ENCODE measurements at regions not wholly inside any gene's neighbourhood (a gene's known extent, or its start where the extent isn't known, plus 50 kb on each side); places are given as distances from the start of the nearest gene placed in this dataset.
"Not testable (repeated sequence)": the region's sequence is repeated elsewhere in the genome, so short reads cannot be mapped to it uniquely, and the experiment has no call there.

DNA sequence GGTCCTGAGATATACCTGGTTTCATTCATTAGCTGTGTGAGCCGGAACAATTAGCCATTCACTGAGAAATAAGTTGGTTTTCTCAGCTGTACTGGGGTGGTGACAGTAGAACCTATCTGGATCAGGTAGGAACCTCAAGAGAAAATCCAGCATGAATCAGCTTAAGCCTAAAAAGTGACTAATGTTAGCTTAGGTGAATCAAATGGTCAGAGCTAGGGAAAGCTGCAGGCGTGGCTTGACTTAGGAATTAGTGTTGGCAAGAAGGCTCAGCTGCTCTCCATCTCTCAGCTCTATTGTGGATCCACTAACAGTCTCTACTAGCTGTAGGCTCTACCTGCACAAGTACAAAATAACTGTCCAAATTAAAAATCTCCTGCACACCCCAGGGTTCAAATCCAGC, 1025.5 kb downstream of the RAB28 start:
- Histone ChIP-seq H3K9me3 (ENCODE audit: low read length) (no peaks in the 10 kb centered on the region), H3K4me1 (ENCODE audit: insufficient read depth, low read length) (no peaks in the 10 kb centered on the region), H3K27me3 (ENCODE audit: insufficient read depth, low read length) (no peaks in the 10 kb centered on the region), H3K4me3 (ENCODE audit: low read length) (no peak overlapping the region), H3K36me3 (ENCODE audit: insufficient read depth, low read length) (no peaks in the 10 kb centered on the region), H2AFZ (ENCODE audit: low read depth, low read length) (no peak overlapping the region)

DNA sequence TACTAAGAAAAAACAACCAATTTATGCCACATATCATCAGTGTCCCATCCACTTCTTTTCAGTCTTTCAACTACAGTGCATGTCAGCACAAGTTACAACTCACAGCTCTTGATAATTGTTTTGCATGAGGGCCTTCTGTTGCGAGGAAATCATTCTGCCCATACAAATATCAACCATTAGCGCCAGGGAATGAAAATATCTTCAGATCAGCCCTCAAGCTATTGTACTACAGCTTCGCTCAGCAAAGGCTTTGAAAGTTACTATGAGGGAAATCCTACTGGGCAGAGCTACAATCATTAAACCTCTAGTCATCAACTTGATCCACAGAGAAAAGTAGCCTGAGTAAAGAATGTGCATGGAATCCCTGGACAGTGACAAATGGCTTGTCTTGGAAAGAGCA, 1023.6 kb upstream of the HS3ST1 start:
- Histone ChIP-seq H3K36me3 (ENCODE audit: insufficient read depth, low read length) (no peaks in the 10 kb centered on the region), H3K27me3 (ENCODE audit: insufficient read depth, low read length) (no peaks in the 10 kb centered on the region), H2AFZ (ENCODE audit: low read depth, low read length) (no peak overlapping the region), H3K9me3 (ENCODE audit: low read length) (no peaks in the 10 kb centered on the region), H3K4me1 (ENCODE audit: insufficient read depth, low read length) (no peaks in the 10 kb centered on the region), H3K4me3 (ENCODE audit: low read length) (no peak overlapping the region)

DNA sequence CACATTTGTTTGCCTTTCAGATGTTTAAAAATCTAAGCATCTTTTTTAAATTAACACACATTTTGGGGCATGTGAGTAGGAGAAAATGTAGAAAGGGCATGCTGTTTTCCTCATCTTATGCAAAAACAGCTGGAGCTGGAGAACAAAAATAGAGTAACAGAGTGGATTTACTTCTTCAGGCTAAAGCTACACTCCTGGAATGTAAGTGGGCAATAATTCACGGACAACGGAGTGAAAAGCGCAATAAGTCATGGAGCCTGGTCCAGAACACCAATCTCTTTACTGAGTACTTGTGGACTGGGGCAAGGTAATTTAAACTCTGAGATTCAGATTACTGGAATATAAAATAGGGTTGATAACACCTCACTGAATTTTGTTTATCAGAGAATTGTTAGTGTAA, 1018.8 kb upstream of the HS3ST1 start:
- Histone ChIP-seq H2AFZ (ENCODE audit: low read depth, low read length) (no peak overlapping the region), H3K27me3 (ENCODE audit: insufficient read depth, low read length) (no peaks in the 10 kb centered on the region), H3K9me3 (ENCODE audit: low read length) (no peaks in the 10 kb centered on the region), H3K4me1 (ENCODE audit: insufficient read depth, low read length) (no peaks in the 10 kb centered on the region), H3K4me3 (ENCODE audit: low read length) (no peak overlapping the region), H3K36me3 (ENCODE audit: insufficient read depth, low read length) (no peaks in the 10 kb centered on the region)

DNA sequence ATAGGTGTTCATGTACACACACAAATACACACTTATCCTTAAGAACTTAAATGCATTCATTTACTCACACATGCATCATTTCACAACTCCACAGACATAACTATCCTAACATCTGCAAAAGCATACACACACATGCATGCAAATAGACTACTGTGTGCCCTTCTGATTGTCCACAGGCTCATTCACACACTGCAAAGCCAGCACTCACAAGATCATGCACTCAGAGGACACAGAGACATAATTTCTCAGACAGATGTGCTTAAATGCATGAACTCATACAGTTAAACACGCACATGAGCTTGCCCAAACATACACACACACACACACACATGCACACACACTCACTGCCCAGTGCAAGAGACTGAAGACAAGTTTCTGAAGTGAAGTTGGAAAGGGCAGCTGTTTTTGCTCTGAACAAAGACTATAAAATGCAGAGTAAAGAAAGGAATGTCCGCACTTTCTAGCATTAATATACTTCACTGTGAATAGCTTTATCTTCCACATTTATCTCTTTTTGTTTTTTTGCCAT, 1018.0 kb upstream of the HS3ST1 start:
- H3K4me1 ChIP-seq (ENCODE audit: insufficient read depth, low read length): no peaks in the 10 kb centered on the region
- no peak overlapping the region for H2AFZ ChIP-seq (ENCODE audit: low read depth, low read length)
- H3K27me3 ChIP-seq (ENCODE audit: insufficient read depth, low read length): no peaks in the 10 kb centered on the region
- no peaks in the 10 kb centered on the region for H3K9me3 ChIP-seq (ENCODE audit: low read length)
- H3K36me3 ChIP-seq (ENCODE audit: insufficient read depth, low read length): no peaks in the 10 kb centered on the region
- no peak overlapping the region for H3K4me3 ChIP-seq (ENCODE audit: low read length)

DNA sequence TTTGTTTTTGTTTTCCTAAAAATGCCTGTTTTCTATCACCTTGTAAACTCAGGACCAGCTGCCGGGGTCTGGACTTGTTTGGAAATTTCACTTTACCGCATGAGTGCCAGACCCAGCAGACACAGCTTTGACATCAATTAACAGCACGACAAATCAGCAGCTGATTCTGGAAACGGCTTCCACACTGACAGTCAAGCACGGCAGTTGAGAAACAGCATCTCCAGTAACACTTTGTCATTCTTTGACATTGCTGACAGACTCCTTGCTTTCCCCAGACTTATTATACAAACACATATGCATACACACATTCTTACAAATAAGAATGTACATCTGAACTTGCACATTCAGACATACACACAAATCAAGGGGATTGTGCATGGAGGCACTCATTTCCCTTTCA, 1017.6 kb upstream of the HS3ST1 start:
- Histone ChIP-seq H3K4me1 (ENCODE audit: insufficient read depth, low read length) (no peaks in the 10 kb centered on the region), H3K4me3 (ENCODE audit: low read length) (no peak overlapping the region), H3K27me3 (ENCODE audit: insufficient read depth, low read length) (no peaks in the 10 kb centered on the region), H3K9me3 (ENCODE audit: low read length) (no peaks in the 10 kb centered on the region), H2AFZ (ENCODE audit: low read depth, low read length) (no peak overlapping the region), H3K36me3 (ENCODE audit: insufficient read depth, low read length) (no peaks in the 10 kb centered on the region)

DNA sequence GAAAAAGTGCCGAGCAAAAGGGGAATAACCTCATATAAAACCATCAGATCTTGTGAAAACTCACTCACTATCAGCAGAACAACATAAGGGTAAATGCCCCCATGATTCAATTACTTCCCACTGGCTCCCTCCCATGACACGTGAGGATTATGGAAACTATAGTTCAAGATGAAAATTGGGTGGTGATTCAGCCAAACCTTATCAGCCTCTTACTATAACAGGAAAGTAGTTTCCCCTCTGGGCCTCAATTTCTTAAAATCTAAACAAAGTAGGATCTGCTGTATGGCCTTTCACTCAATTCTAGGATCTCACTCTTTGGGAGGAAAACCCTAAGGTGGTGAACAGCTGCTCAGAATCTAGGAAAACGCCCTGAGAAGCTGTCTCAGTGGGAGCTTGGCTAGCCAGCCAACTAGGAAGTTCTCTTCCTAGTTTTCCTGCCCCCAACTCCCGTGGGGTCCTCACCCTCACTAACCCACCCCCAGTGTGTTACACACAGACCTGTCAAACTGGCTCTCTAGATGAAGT, 1017.1 kb upstream of the HS3ST1 start:
- Histone ChIP-seq H2AFZ (ENCODE audit: low read depth, low read length) (no peak overlapping the region), H3K4me1 (ENCODE audit: insufficient read depth, low read length) (no peaks in the 10 kb centered on the region), H3K27me3 (ENCODE audit: insufficient read depth, low read length) (no peaks in the 10 kb centered on the region), H3K36me3 (ENCODE audit: insufficient read depth, low read length) (no peaks in the 10 kb centered on the region), H3K4me3 (ENCODE audit: low read length) (no peak overlapping the region), H3K9me3 (ENCODE audit: low read length) (no peaks in the 10 kb centered on the region)

DNA sequence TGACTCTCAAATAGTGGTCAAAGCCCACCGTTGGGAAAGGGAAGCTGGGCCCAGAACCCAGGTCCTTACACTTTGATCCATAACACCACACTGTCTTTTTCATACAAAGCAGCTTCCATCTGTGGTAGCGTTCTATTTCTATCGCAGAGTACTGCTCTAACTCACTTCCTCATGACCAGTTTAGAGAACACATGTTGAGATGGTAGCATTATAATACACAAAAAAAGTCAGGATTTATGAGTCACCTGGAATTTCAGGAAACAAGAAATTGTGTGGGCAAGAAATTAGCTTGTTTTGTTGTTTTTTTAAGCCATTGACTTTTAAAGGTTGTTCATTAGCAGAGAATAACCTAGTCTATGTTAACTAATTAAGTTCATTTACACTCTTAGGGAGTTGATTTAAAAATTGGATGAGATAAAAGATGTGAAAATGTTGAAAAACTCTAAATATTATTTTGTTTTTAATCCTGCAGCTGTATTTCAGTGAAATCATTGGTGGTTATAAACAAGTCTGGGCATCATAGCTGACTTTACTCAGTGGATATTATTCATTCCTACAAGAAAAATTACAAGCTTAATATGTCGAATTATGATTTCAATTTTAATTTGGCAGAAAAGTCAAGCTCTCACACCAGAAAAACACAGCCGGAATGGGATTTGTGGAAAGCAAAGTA, 1011.1 kb upstream of the HS3ST1 start:
- Histone ChIP-seq H3K9me3 (ENCODE audit: low read length) (no peaks in the 10 kb centered on the region), H2AFZ (ENCODE audit: low read depth, low read length) (no peak overlapping the region), H3K4me3 (ENCODE audit: low read length) (no peak overlapping the region), H3K4me1 (ENCODE audit: insufficient read depth, low read length) (no peaks in the 10 kb centered on the region), H3K36me3 (ENCODE audit: insufficient read depth, low read length) (no peaks in the 10 kb centered on the region), H3K27me3 (ENCODE audit: insufficient read depth, low read length) (no peaks in the 10 kb centered on the region)

DNA sequence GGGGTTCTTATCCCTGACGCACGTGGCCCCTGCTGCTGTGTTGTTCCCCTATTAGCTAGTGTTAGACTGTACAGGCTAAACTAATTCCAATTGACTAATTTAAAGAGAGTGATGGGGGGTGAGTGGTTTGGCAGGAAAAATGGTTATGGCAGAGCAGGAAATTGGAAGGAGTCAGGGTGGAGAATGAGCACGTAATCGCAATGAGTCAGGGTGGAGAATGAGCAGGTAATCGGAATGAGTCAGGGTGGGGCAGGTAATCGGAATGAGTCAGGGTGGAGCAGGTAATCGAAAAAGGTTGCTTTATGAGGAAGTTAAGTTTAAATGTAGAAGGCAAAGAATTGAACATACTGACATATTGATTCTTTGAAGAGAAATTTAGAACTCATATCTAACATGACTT, 1002.6 kb upstream of the HS3ST1 start:
- not testable (repeated sequence) for H2AFZ ChIP-seq (ENCODE audit: low read depth, low read length)

DNA sequence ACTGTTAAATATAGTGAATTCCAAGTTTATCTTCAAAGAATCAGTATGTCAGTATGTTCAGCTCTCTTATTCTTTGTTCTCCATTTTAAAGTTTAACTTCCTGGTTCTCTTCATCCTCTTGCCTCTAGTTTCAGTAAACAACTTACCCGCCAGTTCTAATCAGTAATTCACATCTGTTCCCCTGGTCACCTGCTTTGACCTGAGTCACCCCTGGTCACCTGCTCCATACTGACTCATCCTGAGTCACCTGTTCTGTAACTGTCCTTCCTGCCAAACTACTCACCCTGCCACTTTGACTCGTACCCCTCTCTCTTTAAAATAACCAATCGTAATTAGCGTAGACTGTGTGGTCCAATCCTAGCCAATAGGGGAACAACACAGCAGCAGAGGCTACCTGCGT, 992.7 kb upstream of the HS3ST1 start:
- Histone ChIP-seq H3K27me3 (ENCODE audit: insufficient read depth, low read length) (no peaks in the 10 kb centered on the region), H2AFZ (ENCODE audit: low read depth, low read length) (no peak overlapping the region), H3K4me3 (ENCODE audit: low read length) (no peak overlapping the region), H3K36me3 (ENCODE audit: insufficient read depth, low read length) (no peaks in the 10 kb centered on the region), H3K4me1 (ENCODE audit: insufficient read depth, low read length) (no peaks in the 10 kb centered on the region), H3K9me3 (ENCODE audit: low read length) (no peaks in the 10 kb centered on the region)

More for the DNA sequence above, 1002.6 kb upstream of the HS3ST1 start:
- H3K4me1 ChIP-seq (ENCODE audit: insufficient read depth, low read length); H3K4me3 ChIP-seq (ENCODE audit: low read length); H3K27me3 ChIP-seq (ENCODE audit: insufficient read depth, low read length); H3K9me3 ChIP-seq (ENCODE audit: low read length); H3K36me3 ChIP-seq (ENCODE audit: insufficient read depth, low read length): not testable (repeated sequence)

DNA sequence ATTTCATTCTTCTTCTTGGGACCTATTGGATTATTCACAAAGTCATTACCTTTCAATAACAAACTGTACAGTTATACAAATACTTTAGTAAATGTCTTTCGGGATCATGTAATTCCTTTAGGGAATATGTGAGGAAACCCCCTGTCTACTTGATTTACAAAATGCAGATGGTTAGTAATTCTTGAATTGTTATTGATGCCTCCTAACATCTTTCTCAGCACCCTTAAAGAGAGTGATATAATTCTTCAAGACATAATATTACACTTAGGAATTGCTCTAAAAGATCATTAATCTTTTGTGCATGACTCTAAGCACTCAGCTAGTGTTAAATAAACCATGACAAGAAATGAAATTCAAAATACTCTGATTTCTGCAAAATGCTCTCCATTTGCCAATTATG, 988.1 kb upstream of the HS3ST1 start:
- H3K4me3 ChIP-seq (ENCODE audit: low read length): no peak overlapping the region
- H3K27me3 ChIP-seq (ENCODE audit: insufficient read depth, low read length): no peaks in the 10 kb centered on the region
- H3K9me3 ChIP-seq (ENCODE audit: low read length): no peaks in the 10 kb centered on the region
- no peaks in the 10 kb centered on the region for H3K36me3 ChIP-seq (ENCODE audit: insufficient read depth, low read length)
- H2AFZ ChIP-seq (ENCODE audit: low read depth, low read length): no peak overlapping the region
- no peaks in the 10 kb centered on the region for H3K4me1 ChIP-seq (ENCODE audit: insufficient read depth, low read length)

DNA sequence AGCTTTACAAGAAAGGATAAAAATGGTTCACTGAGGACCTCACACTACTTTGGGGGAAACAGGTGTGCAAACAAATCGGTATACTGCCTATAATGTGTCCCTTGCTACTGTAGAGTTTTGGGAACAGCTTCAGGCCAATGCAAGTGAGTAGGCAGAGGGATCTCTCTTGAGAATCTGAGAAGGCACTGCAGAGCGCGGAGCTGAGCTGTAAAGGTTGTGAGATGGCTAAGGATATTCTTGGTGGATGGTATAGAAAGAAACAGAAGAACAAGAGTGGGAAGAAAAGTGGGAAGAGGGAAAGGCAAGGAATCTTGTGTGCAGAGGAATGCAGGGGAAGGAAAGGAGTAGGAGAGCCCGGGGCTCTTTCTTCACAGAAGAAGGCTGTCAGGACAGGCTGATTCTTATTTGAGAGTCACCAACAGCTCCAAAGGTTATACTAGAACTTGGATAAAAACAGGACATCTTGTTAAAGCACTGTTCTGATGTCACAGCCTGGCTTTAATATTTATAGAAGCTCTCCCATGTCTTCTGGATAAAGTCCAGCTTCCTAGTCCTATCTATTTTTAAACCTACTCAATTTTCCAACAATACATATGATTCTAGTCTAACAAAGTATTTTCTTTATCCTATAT, 985.6 kb upstream of the HS3ST1 start:
- H3K4me1 ChIP-seq (ENCODE audit: insufficient read depth, low read length): no peaks in the 10 kb centered on the region
- H3K27me3 ChIP-seq (ENCODE audit: insufficient read depth, low read length): no peaks in the 10 kb centered on the region
- no peaks in the 10 kb centered on the region for H3K9me3 ChIP-seq (ENCODE audit: low read length)
- no peaks in the 10 kb centered on the region for H3K36me3 ChIP-seq (ENCODE audit: insufficient read depth, low read length)
- no peak overlapping the region for H3K4me3 ChIP-seq (ENCODE audit: low read length)
- H2AFZ ChIP-seq (ENCODE audit: low read depth, low read length): no peak overlapping the region

DNA sequence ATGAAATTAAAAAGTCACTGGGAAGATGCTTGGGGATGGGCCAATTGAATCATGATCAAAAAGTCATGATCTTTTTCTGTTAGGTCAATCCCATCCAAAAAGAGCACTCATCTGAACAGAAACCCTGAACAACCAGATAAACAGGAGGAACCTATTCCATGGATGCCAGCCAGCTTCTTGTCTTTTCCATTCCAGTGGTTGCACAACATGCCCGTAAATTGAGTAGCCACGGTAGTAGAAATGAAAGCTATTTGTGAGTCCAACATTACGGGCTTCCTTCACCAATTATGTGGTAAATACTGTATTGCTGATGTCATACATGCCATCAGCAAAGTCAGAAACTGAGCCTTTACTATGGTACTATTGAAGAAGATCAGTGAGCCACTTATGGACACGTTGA, 982.4 kb upstream of the HS3ST1 start:
- Histone ChIP-seq H3K36me3 (ENCODE audit: insufficient read depth, low read length) (no peaks in the 10 kb centered on the region), H3K4me3 (ENCODE audit: low read length) (no peak overlapping the region), H2AFZ (ENCODE audit: low read depth, low read length) (no peak overlapping the region), H3K27me3 (ENCODE audit: insufficient read depth, low read length) (no peaks in the 10 kb centered on the region), H3K4me1 (ENCODE audit: insufficient read depth, low read length) (no peaks in the 10 kb centered on the region), H3K9me3 (ENCODE audit: low read length) (no peaks in the 10 kb centered on the region)

DNA sequence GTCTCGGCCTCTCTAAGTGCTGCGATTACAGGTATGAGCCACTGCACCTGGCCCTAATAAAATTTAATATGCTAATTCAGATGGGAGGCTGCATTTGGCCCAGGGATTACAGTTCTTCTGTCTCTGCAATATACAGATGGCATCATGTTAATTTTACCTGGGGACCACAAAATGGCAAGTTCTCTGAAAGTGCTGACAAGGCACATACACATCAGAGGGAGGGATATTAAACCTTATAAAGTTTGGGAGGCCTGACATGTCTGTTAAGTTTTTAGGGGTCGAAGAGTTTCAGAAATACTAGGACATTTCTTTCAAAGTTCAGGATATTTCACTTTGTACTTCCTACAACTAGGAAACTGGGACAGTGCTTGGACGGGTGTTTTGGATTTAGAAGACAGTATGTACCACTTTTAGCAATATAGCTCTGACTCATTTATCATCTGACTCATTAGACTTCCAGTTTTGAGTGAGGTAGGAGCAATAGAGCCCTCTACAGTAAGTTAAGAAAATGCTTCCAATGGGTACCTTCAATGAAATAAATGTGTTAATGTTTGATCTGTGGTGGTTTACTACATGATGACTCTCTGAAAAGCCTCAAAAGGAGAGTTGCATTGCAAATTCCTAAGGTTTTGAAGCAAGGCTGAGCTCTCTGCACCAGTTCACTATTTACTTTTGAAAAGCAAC, 981.0 kb upstream of the HS3ST1 start:
- no peaks in the 10 kb centered on the region for H3K4me1 ChIP-seq (ENCODE audit: insufficient read depth, low read length)
- H3K4me3 ChIP-seq (ENCODE audit: low read length): no peak overlapping the region
- no peaks in the 10 kb centered on the region for H3K36me3 ChIP-seq (ENCODE audit: insufficient read depth, low read length)
- no peaks in the 10 kb centered on the region for H3K9me3 ChIP-seq (ENCODE audit: low read length)
- no peaks in the 10 kb centered on the region for H3K27me3 ChIP-seq (ENCODE audit: insufficient read depth, low read length)
- no peak overlapping the region for H2AFZ ChIP-seq (ENCODE audit: low read depth, low read length)

All from neuron (in vitro differentiated cells).